WTC11 (cell line): ENCODE measurements at regions not wholly inside any gene's neighbourhood (a gene's known extent, or its start where the extent isn't known, plus 50 kb on each side); places are given as distances from the start of the nearest gene placed in this dataset.

ENCODE experiments used
- CTCF ChIP-seq: fragments of 200-600 bp; IDR thresholded peaks from 2 replicates; pipeline ENCODE4 v1.8.0; 2022; ENCODE audit warnings: antibody characterized with exemption
- ESRRA ChIP-seq: sonication (generic); formaldehyde crosslinking; IDR thresholded peaks from 2 replicates; pipeline ENCODE4 v1.8.1; 2022; ENCODE audit warnings: mild to moderate bottlenecking, missing genetic modification reagents, borderline replicate concordance
- GRHL2 ChIP-seq: fragments of 250-450 bp; sonication (Bioruptor Pico); IDR thresholded peaks from 2 replicates; pipeline ENCODE4 v1.8.0; 2022; ENCODE audit warnings: mild to moderate bottlenecking, moderate library complexity; ENCODE audit not compliant: insufficient replicate concordance, severe bottlenecking
- SOX15 ChIP-seq: fragments of 250-450 bp; sonication (Bioruptor Pico); IDR thresholded peaks from 2 replicates; pipeline ENCODE4 v1.9.0; 2021; ENCODE audit warnings: mild to moderate bottlenecking
- TEAD1 ChIP-seq: sonication (generic); formaldehyde crosslinking; IDR thresholded peaks from 2 replicates; pipeline ENCODE4 v1.8.0; 2022; ENCODE audit warnings: mild to moderate bottlenecking, missing genetic modification reagents

- TF ChIP-seq SOX15 (CRISPR knock-in tag) (no peak), ESRRA (CRISPR knock-in tag) (no peak), TEAD1 (CRISPR knock-in tag) (no peak), CTCF (no peak), GRHL2 (CRISPR knock-in tag) (no peak)
These were observed 879.7 kb downstream of the GALC start for GRCh38 chr14:87113286-87113685.
